ENCODE measurements at regions not wholly inside any gene's neighbourhood (a gene's known extent, or its start where the extent isn't known, plus 50 kb on each side); places are given as distances from the start of the nearest gene placed in this dataset.

GRCh38 chr21:27164208-27165177, 197.6 kb upstream of the ADAMTS5 start:
- Histone ChIP-seq H3K36me3 (no peaks in the 10 kb centered on the region), H3K27ac (no peak overlapping the region), H3K4me1 (no peaks in the 10 kb centered on the region), H3K4me3 (no peak overlapping the region), H3K9me3 (no peaks in the 10 kb centered on the region), H3K27me3 (no peaks in the 10 kb centered on the region)
- peak in 1 of 2 donors; percentile 30 for DNase-seq
- intact Hi-C loops (cut with DNase I; ENCODE audit: low total_unique reads), result no loop called here
- 53 to 68% (median 62%) methylated on average over 7 of the region's 7 CpGs for WGBS, 5 donors
- TF ChIP-seq POLR2A (IDR thresholded peaks at IDR 0.05), result no peak
- no peak for TF ChIP-seq POLR2AphosphoS5 (IDR thresholded peaks at IDR 0.05)
- no peak for TF ChIP-seq EP300 (IDR thresholded peaks at IDR 0.05)
- TF ChIP-seq, protein P1, sequence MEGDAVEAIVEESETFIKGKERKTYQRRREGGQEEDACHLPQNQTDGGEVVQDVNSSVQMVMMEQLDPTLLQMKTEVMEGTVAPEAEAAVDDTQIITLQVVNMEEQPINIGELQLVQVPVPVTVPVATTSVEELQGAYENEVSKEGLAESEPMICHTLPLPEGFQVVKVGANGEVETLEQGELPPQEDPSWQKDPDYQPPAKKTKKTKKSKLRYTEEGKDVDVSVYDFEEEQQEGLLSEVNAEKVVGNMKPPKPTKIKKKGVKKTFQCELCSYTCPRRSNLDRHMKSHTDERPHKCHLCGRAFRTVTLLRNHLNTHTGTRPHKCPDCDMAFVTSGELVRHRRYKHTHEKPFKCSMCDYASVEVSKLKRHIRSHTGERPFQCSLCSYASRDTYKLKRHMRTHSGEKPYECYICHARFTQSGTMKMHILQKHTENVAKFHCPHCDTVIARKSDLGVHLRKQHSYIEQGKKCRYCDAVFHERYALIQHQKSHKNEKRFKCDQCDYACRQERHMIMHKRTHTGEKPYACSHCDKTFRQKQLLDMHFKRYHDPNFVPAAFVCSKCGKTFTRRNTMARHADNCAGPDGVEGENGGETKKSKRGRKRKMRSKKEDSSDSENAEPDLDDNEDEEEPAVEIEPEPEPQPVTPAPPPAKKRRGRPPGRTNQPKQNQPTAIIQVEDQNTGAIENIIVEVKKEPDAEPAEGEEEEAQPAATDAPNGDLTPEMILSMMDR (IDR thresholded peaks at IDR 0.05), result no peak

GRCh38 chr21:27158967-27159366, 192.1 kb upstream of the ADAMTS5 start:
- intact Hi-C loops (cut with DNase I; ENCODE audit: low total_unique reads), result no loop called here

DNA sequence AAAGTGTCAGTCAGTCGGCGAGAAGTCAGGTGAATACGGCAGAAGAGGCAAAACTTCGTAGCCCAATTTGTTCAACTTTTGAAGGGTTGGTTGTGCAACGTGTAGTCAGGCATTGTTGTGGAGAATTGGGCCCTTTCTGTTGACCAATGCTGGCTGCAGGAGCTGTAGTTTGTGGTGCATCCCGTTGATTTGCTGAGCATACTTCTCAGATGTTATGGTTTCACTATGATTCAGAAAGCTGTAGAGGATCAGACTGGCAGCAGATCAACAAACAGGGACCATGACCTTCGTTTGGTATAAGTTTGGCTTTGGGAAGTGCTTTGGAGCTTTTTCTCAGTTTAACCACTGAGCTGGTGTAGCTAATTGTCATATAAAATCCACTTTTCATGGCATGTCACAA, 190.2 kb upstream of the ADAMTS5 start:
- Histone ChIP-seq H3K36me3 (no peaks in the 10 kb centered on the region), H3K27ac (no peak overlapping the region), H3K4me3 (no peak overlapping the region), H3K27me3 (no peaks in the 10 kb centered on the region), H3K4me1 (no peaks in the 10 kb centered on the region), H3K9me3 (no peaks in the 10 kb centered on the region)
- WGBS, 5 donors, result 69 to 78% (median 72%) methylated on average over 7 of the region's 7 CpGs
- intact Hi-C loops (cut with DNase I; ENCODE audit: low total_unique reads), result no loop called here
- no peak for TF ChIP-seq POLR2AphosphoS5 (IDR thresholded peaks at IDR 0.05)
- no peak for TF ChIP-seq EP300 (IDR thresholded peaks at IDR 0.05)
- no peak for TF ChIP-seq POLR2A (IDR thresholded peaks at IDR 0.05)
- TF ChIP-seq, protein P1 (IDR thresholded peaks at IDR 0.05), result no peak
- DNase-seq, result no peak

More at GRCh38 chr21:27158967-27159366, 192.1 kb upstream of the ADAMTS5 start:
- no peaks in the 10 kb centered on the region for H3K9me3 ChIP-seq
- no peak overlapping the region for H3K4me3 ChIP-seq
- H3K36me3 ChIP-seq, result no peaks in the 10 kb centered on the region
- no peaks in the 10 kb centered on the region for H3K4me1 ChIP-seq
- H3K27me3 ChIP-seq, result no peaks in the 10 kb centered on the region
- H3K27ac ChIP-seq, result no peak overlapping the region
- peak in 1 of 2 donors; percentile 11 for DNase-seq
- TF ChIP-seq EP300 (IDR thresholded peaks at IDR 0.05) (no peak), POLR2AphosphoS5 (IDR thresholded peaks at IDR 0.05) (no peak), POLR2A (IDR thresholded peaks at IDR 0.05) (no peak)
- TF ChIP-seq, protein P1 (IDR thresholded peaks at IDR 0.05), result no peak
- WGBS, 5 donors, result 48 to 64% (median 60%) methylated on average over 6 of the region's 6 CpGs

- 91 to 97% (median 93%) methylated on average over 1 of the region's 1 CpG for WGBS, 5 donors
- Histone ChIP-seq H3K36me3 (no peaks in the 10 kb centered on the region), H3K27ac (no peak overlapping the region), H3K4me3 (no peak overlapping the region), H3K27me3 (no peaks in the 10 kb centered on the region), H3K9me3 (no peaks in the 10 kb centered on the region), H3K4me1 (no peaks in the 10 kb centered on the region)
- TF ChIP-seq, protein P1 (IDR thresholded peaks at IDR 0.05), result no peak
- no peak for TF ChIP-seq POLR2AphosphoS5 (IDR thresholded peaks at IDR 0.05)
- TF ChIP-seq EP300 (IDR thresholded peaks at IDR 0.05), result no peak
- TF ChIP-seq POLR2A (IDR thresholded peaks at IDR 0.05), result no peak
- no peak for DNase-seq
- intact Hi-C loops (cut with DNase I; ENCODE audit: low total_unique reads), result no loop called here
Observed at GRCh38 chr21:27156666-27157065, 189.8 kb upstream of the ADAMTS5 start.
